ENCODE measurements at regions not wholly inside any gene's neighbourhood (a gene's known extent, or its start where the extent isn't known, plus 50 kb on each side); places are given as distances from the start of the nearest gene placed in this dataset.

DNA sequence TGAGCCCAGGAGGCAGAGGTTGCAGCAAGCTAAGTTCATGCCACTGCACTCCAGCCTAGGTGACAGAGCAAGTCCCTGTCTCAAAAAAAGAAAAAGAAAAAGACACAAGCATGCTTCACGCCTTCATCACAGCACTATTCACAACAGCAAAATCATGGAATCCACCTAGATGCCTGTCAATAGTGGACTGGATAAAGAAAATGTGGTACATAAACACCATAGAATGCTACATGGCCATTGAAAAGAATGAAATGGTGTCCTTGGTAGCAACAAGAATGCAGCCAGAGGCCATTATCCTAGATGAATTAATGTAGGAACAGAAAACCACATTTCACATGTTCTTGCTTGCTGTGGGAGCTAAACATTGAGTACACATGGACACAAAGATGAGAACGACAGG is 392.6 kb downstream of the EIPR1 start:
- DNase-seq (ENCODE audit: low read depth in 2 of 2) = no peak
- TF ChIP-seq CTCF (IDR thresholded peaks at IDR 0.05; ENCODE audit: low read depth, low read length) = no peak
- no peak overlapping the region for H3K4me3 ChIP-seq (replicated peaks in 1 of 2; ENCODE audit: low read depth in 2 of 2, low read length in 2 of 2)

DNA sequence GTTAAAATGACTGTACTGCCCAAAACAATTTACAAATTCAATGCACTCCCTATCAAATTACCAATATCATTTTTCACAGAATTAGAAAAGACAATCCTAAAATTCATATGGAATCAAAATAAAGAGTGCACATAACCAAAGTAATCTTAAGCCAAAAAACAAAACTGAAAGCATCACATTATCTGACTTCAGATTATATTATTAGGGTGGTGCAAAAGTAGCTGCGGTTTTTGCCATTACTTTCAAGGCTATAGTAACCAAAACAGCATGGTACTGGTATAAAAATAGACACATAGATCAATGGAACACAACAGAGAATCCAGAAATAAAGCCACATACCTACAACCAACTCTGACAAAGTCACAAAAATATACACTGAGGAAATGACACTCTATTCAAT is 396.6 kb downstream of the EIPR1 start:
- H3K4me3 ChIP-seq (replicated peaks in 1 of 2; ENCODE audit: low read depth in 2 of 2, low read length in 2 of 2) = no peak overlapping the region
- DNase-seq (ENCODE audit: low read depth in 2 of 2) = no peak
- TF ChIP-seq CTCF (IDR thresholded peaks at IDR 0.05; ENCODE audit: low read depth, low read length) = no peak

DNA sequence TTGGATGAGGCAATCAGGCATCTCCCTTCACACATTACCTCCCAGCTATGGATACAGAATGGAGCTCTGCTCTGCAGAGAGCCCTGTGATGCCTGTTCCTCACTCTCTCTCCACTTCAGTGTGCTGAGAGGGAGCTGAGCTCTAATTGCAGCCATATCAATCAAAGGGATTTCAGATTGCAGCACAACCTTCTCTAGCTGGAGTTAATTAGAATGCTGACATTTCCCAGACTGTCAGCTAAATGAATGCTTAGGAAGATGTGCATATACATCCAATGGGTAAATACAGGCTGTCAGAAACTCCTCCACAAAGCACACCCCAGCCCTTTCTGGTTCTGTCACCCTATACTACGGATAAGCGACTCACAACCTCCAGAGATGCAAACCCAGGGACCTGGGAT is 402.6 kb downstream of the EIPR1 start:
- TF ChIP-seq CTCF (IDR thresholded peaks at IDR 0.05; ENCODE audit: low read depth, low read length) = no peak
- DNase-seq (ENCODE audit: low read depth in 2 of 2) = no peak
- H3K4me3 ChIP-seq (replicated peaks in 1 of 2; ENCODE audit: low read depth in 2 of 2, low read length in 2 of 2) = no peak overlapping the region

GRCh38 chr2:2960441-2961133 is 417.0 kb downstream of the EIPR1 start:
- no peak for TF ChIP-seq CTCF (IDR thresholded peaks at IDR 0.05; ENCODE audit: low read depth, low read length)
- H3K4me3 ChIP-seq (replicated peaks in 1 of 2; ENCODE audit: low read depth in 2 of 2, low read length in 2 of 2) = no peak overlapping the region
- no peak for DNase-seq (ENCODE audit: low read depth in 2 of 2)

- no peak for DNase-seq (ENCODE audit: low read depth in 2 of 2)
- no peak overlapping the region for H3K4me3 ChIP-seq (replicated peaks in 1 of 2; ENCODE audit: low read depth in 2 of 2, low read length in 2 of 2)
- no peak for TF ChIP-seq CTCF (IDR thresholded peaks at IDR 0.05; ENCODE audit: low read depth, low read length)
Observed at GRCh38 chr2:2950403-2950952, 427.1 kb downstream of the EIPR1 start.

- DNase-seq (ENCODE audit: low read depth in 2 of 2) = no peak
- no peak overlapping the region for H3K4me3 ChIP-seq (replicated peaks in 1 of 2; ENCODE audit: low read depth in 2 of 2, low read length in 2 of 2)
- no peak for TF ChIP-seq CTCF (IDR thresholded peaks at IDR 0.05; ENCODE audit: low read depth, low read length)
Observed at GRCh38 chr2:2947406-2947805, 430.2 kb downstream of the EIPR1 start.

- DNase-seq (ENCODE audit: low read depth in 2 of 2) = no peak
- TF ChIP-seq CTCF (IDR thresholded peaks at IDR 0.05; ENCODE audit: low read depth, low read length) = no peak
- no peak overlapping the region for H3K4me3 ChIP-seq (replicated peaks in 1 of 2; ENCODE audit: low read depth in 2 of 2, low read length in 2 of 2)
Observed at GRCh38 chr2:2942906-2943305, 434.7 kb downstream of the EIPR1 start.
